IMR-90 (cell line): ENCODE measurements at regions not wholly inside any gene's neighbourhood (a gene's known extent, or its start where the extent isn't known, plus 50 kb on each side); places are given as distances from the start of the nearest gene placed in this dataset.

Source experiments
- ATAC-seq: fragments of 200-7000 bp; cut with Tn5 transposase; 2 replicates; pipeline ENCODE4 v1.9.1; 2020; ENCODE audit warnings: low read depth, mild to moderate bottlenecking, moderate library complexity
- BruUV-seq: library from RNA; stranded (reverse); fragments of 400-500 nt; replicated peaks from 2 replicates; lab custom pipeline; 2021; lab: Mats Ljungman, UMichigan
- CTCF ChIA-PET: fragments of 300-600 bp; formaldehyde crosslinking; extraction: SDS; loops from one replicate; lab custom pipeline; 2021; ENCODE audit warnings: antibody characterized with exemption; lab: Yijun Ruan, JAX
- POLR2A ChIA-PET: fragments of 300-600 bp; sonication (Branson Sonifier 250); formaldehyde crosslinking; loops from one replicate; lab custom pipeline; 2022; ENCODE audit warnings: antibody characterized with exemption; ENCODE audit not compliant: unreplicated experiment; lab: Charles Lee
- DNase-seq: peaks from one replicate; pipeline ENCODE4 v3.0.0; 2013
- H2AFZ ChIP-seq: replicated peaks from 2 replicates; pipeline ENCODE3; 2013; ENCODE audit warnings: low read length, mild to moderate bottlenecking; ENCODE audit not compliant: poor library complexity
- H2AK5ac ChIP-seq: 2 replicates; pipeline ENCODE4 v1.6.1; 2013; ENCODE audit warnings: low read depth, low read length, inconsistent platforms
- H2AK9ac ChIP-seq: replicated peaks from 2 replicates; pipeline ENCODE3; 2013; ENCODE audit warnings: mild to moderate bottlenecking, low read depth, low read length, moderate library complexity; ENCODE audit not compliant: poor library complexity
- H2BK120ac ChIP-seq: 2 replicates; pipeline ENCODE4 v1.6.1; 2013; ENCODE audit warnings: low read depth, low read length, inconsistent platforms
- H2BK15ac ChIP-seq: 3 replicates; pipeline ENCODE4 v1.6.1; 2013; ENCODE audit warnings: low read depth, low read length, inconsistent platforms
- H2BK20ac ChIP-seq: 2 replicates; pipeline ENCODE4 v1.6.1; 2013; ENCODE audit warnings: low read depth, mild to moderate bottlenecking, inconsistent platforms, low read length, moderate library complexity
- H2BK5ac ChIP-seq: 2 replicates; pipeline ENCODE4 v1.6.1; 2013; ENCODE audit warnings: mild to moderate bottlenecking, low read depth, low read length, inconsistent platforms; ENCODE audit not compliant: poor library complexity, severe bottlenecking
- H3K14ac ChIP-seq: replicated peaks from 2 replicates; pipeline ENCODE4 v1.6.1; 2013; ENCODE audit warnings: low read depth, low read length, inconsistent platforms
- H3K18ac ChIP-seq: 2 replicates; pipeline ENCODE4 v1.6.1; 2013; ENCODE audit warnings: low read depth, low read length, control low read depth
- H3K23ac ChIP-seq: 2 replicates; pipeline ENCODE4 v1.6.1; 2013; ENCODE audit warnings: low read depth, low read length, inconsistent platforms
- H3K27ac ChIP-seq: 2 replicates; pipeline ENCODE4 v1.5.1; 2013; ENCODE audit warnings: mild to moderate bottlenecking, control low read depth, low read length; ENCODE audit not compliant: insufficient read depth
- H3K27me3 ChIP-seq: 2 replicates; pipeline ENCODE4 v1.6.1; 2013; ENCODE audit warnings: low read length; ENCODE audit not compliant: control insufficient read depth, insufficient read depth
- H3K36me3 ChIP-seq: 2 replicates; pipeline ENCODE4 v1.6.1; 2013; ENCODE audit warnings: low read length, mixed read lengths; ENCODE audit not compliant: control insufficient read depth, insufficient read depth
- H3K4ac ChIP-seq: 2 replicates; pipeline ENCODE4 v1.6.1; 2013; ENCODE audit warnings: low read depth, low read length, inconsistent platforms
- H3K4me1 ChIP-seq: 2 replicates; pipeline ENCODE4 v1.6.1; 2013; ENCODE audit warnings: low read length, mixed read lengths; ENCODE audit not compliant: control insufficient read depth, insufficient read depth
- H3K4me2 ChIP-seq: 2 replicates; pipeline ENCODE4 v1.6.1; 2013; ENCODE audit warnings: low read depth, mild to moderate bottlenecking, control low read depth, low read length, moderate library complexity
- H3K4me3 ChIP-seq: 2 replicates; pipeline ENCODE4 v1.5.1; 2013; ENCODE audit warnings: low read depth, mild to moderate bottlenecking, control low read depth, low read length, moderate library complexity; ENCODE audit not compliant: insufficient read depth
- H3K56ac ChIP-seq: 2 replicates; pipeline ENCODE4 v1.6.1; 2013; ENCODE audit warnings: low read length, inconsistent platforms; ENCODE audit not compliant: insufficient read depth; ENCODE audit errors: extremely low read depth
- H3K79me1 ChIP-seq, 2 experiments: 2 replicates each; pipeline ENCODE4 v1.6.1; 2013; ENCODE audit warnings: low read length in 2 of 2, inconsistent platforms in 1 of 2, low read depth in 1 of 2
- H3K9ac ChIP-seq: 2 replicates; pipeline ENCODE4 v1.6.1; 2013; ENCODE audit warnings: low read depth, low read length, control low read depth
- H3K9me1 ChIP-seq: 2 replicates; pipeline ENCODE4 v1.6.1; 2013; ENCODE audit warnings: low read length, inconsistent platforms; ENCODE audit not compliant: insufficient read depth
- H3K9me3 ChIP-seq: 2 replicates; pipeline ENCODE4 v1.6.1; 2013; ENCODE audit warnings: low read length; ENCODE audit not compliant: control insufficient read depth, insufficient read depth
- H4K20me1 ChIP-seq: 2 replicates; pipeline ENCODE4 v1.6.1; 2013; ENCODE audit warnings: low read length, inconsistent platforms; ENCODE audit not compliant: insufficient read depth
- H4K5ac ChIP-seq: 2 replicates; pipeline ENCODE4 v1.6.1; 2013; ENCODE audit warnings: mild to moderate bottlenecking, low read depth, low read length, control low read depth
- H4K8ac ChIP-seq, 2 experiments: 2 replicates each; pipeline ENCODE4 v1.6.1; 2013; ENCODE audit warnings: low read depth in 2 of 2, low read length in 2 of 2, control low read depth in 1 of 2, inconsistent platforms in 1 of 2
- H4K91ac ChIP-seq: 2 replicates; pipeline ENCODE4 v1.6.1; 2013; ENCODE audit warnings: low read depth, low read length, inconsistent platforms; ENCODE audit not compliant: insufficient read depth
- BHLHE40 ChIP-seq: fragments of 150-350 bp; IDR thresholded peaks from 2 replicates; pipeline ENCODE4 v1.6.1; 2016; ENCODE audit warnings: mild to moderate bottlenecking, low read depth, low read length
- CTCF ChIP-seq: conservative IDR thresholded peaks from 2 replicates; pipeline ENCODE4 v1.5.1; 2012; ENCODE audit warnings: mild to moderate bottlenecking, low read depth, low read length, improper control_type of control experiment
- ELK1 ChIP-seq: fragments of 150-350 bp; IDR thresholded peaks from 2 replicates; pipeline ENCODE4 v1.6.1; 2016; ENCODE audit warnings: low read depth, mild to moderate bottlenecking, low read length, moderate library complexity, borderline replicate concordance
- FOS ChIP-seq: fragments of 150-350 bp; IDR thresholded peaks from 2 replicates; pipeline ENCODE4 v1.6.1; 2016; ENCODE audit warnings: low read depth, low read length
- MAFK ChIP-seq: IDR thresholded peaks from 2 replicates; pipeline ENCODE4 v1.6.1; 2012; ENCODE audit warnings: low read depth, low read length, improper control_type of control experiment
- MAZ ChIP-seq: IDR thresholded peaks from 2 replicates; pipeline ENCODE4 v1.6.1; 2012; ENCODE audit warnings: low read depth, mild to moderate bottlenecking, low read length, improper control_type of control experiment, moderate library complexity, borderline replicate concordance
- RCOR1 ChIP-seq: IDR thresholded peaks from 2 replicates; pipeline ENCODE4 v1.6.1; 2012; ENCODE audit warnings: mild to moderate bottlenecking, low read length, improper control_type of control experiment; ENCODE audit not compliant: insufficient replicate concordance
- WGBS, 2 experiments: methylation state at CpG; one replicate each; pipeline versions ENCODE4 v1.1.5 to v1.1.7; 2013; ENCODE audit warnings: missing lambda C conversion rate in 2 of 2; ENCODE audit not compliant: insufficient read length in 1 of 2; ENCODE audit errors: extremely low coverage in 2 of 2; 5-methylcytosine and 5-hydroxymethylcytosine counted together
- dilution Hi-C: fragments of 300-500 bp; cut with HindIII; formaldehyde crosslinking; loops from one replicate; pipeline ENCODE4 v1.14.3; 2018; ENCODE audit warnings: low sequenced_read_pairs; ENCODE audit not compliant: unreplicated experiment
- in situ Hi-C: fragments of 300-500 bp; cut with MboI; formaldehyde crosslinking; loops from 3 replicates; pipeline ENCODE4 v1.14.3; 2019; ENCODE audit warnings: low sequenced_read_pairs, inconsistent platforms, mixed read lengths
- intact Hi-C: fragments of 100-400 bp; cut with micrococcal nuclease; formaldehyde crosslinking; loops from 2 replicates; pipeline ENCODE4 v1.10.0; 2022

GRCh38 chr13:78326633-78327032 lies 276.7 kb downstream of the POU4F1 start:
- no peak overlapping the region for H3K4ac ChIP-seq
- BruUV-seq, result no TSS peak
- no peaks in the 10 kb centered on the region for H3K36me3 ChIP-seq
- no peak overlapping the region for H3K4me3 ChIP-seq
- no peak overlapping the region for H4K8ac ChIP-seq
- no peaks in the 10 kb centered on the region for H3K79me1 ChIP-seq
- no peak overlapping the region for H2BK20ac ChIP-seq
- no peak overlapping the region for H3K23ac ChIP-seq
- H2AK5ac ChIP-seq, result no peak overlapping the region
- in situ Hi-C loops (no loop called here), intact Hi-C loops (no loop called here), dilution Hi-C loops (no loop called here)
- H4K20me1 ChIP-seq, result no peaks in the 10 kb centered on the region
- H3K9me3 ChIP-seq, result no peaks in the 10 kb centered on the region
- H3K9me1 ChIP-seq, result no peaks in the 10 kb centered on the region
- no peaks in the 10 kb centered on the region for H3K4me1 ChIP-seq
- no peak overlapping the region for H4K5ac ChIP-seq
- H2BK120ac ChIP-seq, result no peak overlapping the region
- no peak overlapping the region for H2AK9ac ChIP-seq
- no peak overlapping the region for H3K9ac ChIP-seq
- TF ChIP-seq CTCF (no peak), BHLHE40 (no peak), ELK1 (no peak), MAZ (no peak), FOS (no peak), MAFK (no peak), RCOR1 (no peak)
- H3K27me3 ChIP-seq, result no peaks in the 10 kb centered on the region
- no peak overlapping the region for H3K4me2 ChIP-seq
- POLR2A ChIA-PET, result no interaction called here
- DNase-seq, result no peak
- no peak overlapping the region for H2AFZ ChIP-seq
- no peak overlapping the region for H3K27ac ChIP-seq
- H3K56ac ChIP-seq, result no peak overlapping the region
- H3K18ac ChIP-seq, result no peak overlapping the region
- WGBS, 2 experiments, result no CpG with 5 or more reads among the region's 1 CpG
- H2BK15ac ChIP-seq, result no peak overlapping the region
- CTCF ChIA-PET, result no interaction called here
- H3K14ac ChIP-seq, result no peak overlapping the region
- no peak overlapping the region for H4K91ac ChIP-seq
- ATAC-seq, result no peak
- H2BK5ac ChIP-seq, result no peak overlapping the region
